GM23338 (cell line): ENCODE measurements at regions not wholly inside any gene's neighbourhood (a gene's known extent, or its start where the extent isn't known, plus 50 kb on each side); places are given as distances from the start of the nearest gene placed in this dataset.

ENCODE experiments used
- ATAC-seq: fragments of 200-7000 bp; cut with Tn5 transposase; 3 replicates; pipeline ENCODE4 v1.9.1; 2020
- DNase-seq: peaks from one replicate; pipeline ENCODE4 v3.0.0-alpha.2; 2015; ENCODE audit warnings: low spot score
- H2AFZ ChIP-seq: fragments of 200-600 bp; sonication (generic); 2 replicates; pipeline ENCODE4 v1.8.0; 2016; ENCODE audit warnings: antibody characterized with exemption, mild to moderate bottlenecking, moderate library complexity
- H3F3A ChIP-seq: fragments of 200-600 bp; sonication (generic); replicated peaks from 2 replicates; pipeline ENCODE4 v1.8.0; 2017; ENCODE audit warnings: antibody characterized with exemption, mixed run types, low read depth
- H3K27ac ChIP-seq: fragments of 200-600 bp; sonication (generic); 2 replicates; pipeline ENCODE4 v1.6.1; 2016; ENCODE audit warnings: low read depth
- H3K27me3 ChIP-seq: fragments of 200-600 bp; sonication (generic); 2 replicates; pipeline ENCODE4 v1.8.0; 2016; ENCODE audit warnings: mild to moderate bottlenecking, mixed run types, moderate library complexity; ENCODE audit not compliant: insufficient read depth
- H3K36me3 ChIP-seq: fragments of 200-600 bp; sonication (generic); 2 replicates; pipeline ENCODE4 v1.8.0; 2016; ENCODE audit warnings: mild to moderate bottlenecking; ENCODE audit not compliant: insufficient read depth
- H3K4me1 ChIP-seq: fragments of 200-600 bp; sonication (generic); 2 replicates; pipeline ENCODE4 v1.8.0; 2016; ENCODE audit warnings: mild to moderate bottlenecking, moderate library complexity; ENCODE audit not compliant: insufficient read depth
- H3K4me2 ChIP-seq: fragments of 200-600 bp; sonication (generic); 2 replicates; pipeline ENCODE4 v1.7.1; 2017; ENCODE audit warnings: mixed run types
- H3K4me3 ChIP-seq: fragments of 200-600 bp; sonication (generic); 2 replicates; pipeline ENCODE4 v1.6.1; 2016; ENCODE audit warnings: mixed run types
- H3K79me2 ChIP-seq: fragments of 200-600 bp; sonication (generic); replicated peaks from 2 replicates; pipeline ENCODE4 v1.8.0; 2017; ENCODE audit warnings: mild to moderate bottlenecking; ENCODE audit not compliant: insufficient read depth
- H3K9me2 ChIP-seq: fragments of 200-600 bp; sonication (generic); 2 replicates; pipeline ENCODE4 v1.8.0; 2017; ENCODE audit not compliant: insufficient read depth
- H4K20me1 ChIP-seq: fragments of 200-600 bp; sonication (generic); replicated peaks from 2 replicates; pipeline ENCODE4 v1.8.0; 2017; ENCODE audit warnings: mild to moderate bottlenecking; ENCODE audit not compliant: insufficient read depth
- H3K27ac Mint-ChIP-seq: 2 replicates; pipeline ENCODE4 v1.8.0; 2020; ENCODE audit warnings: inconsistent platforms, mild to moderate bottlenecking, moderate library complexity, mixed read lengths
- H3K27me3 Mint-ChIP-seq: 3 replicates; pipeline ENCODE4 v1.8.0; 2022; ENCODE audit warnings: low read depth, mild to moderate bottlenecking, moderate library complexity, mixed read lengths, inconsistent platforms; ENCODE audit not compliant: insufficient read depth, poor library complexity
- H3K36me3 Mint-ChIP-seq: 3 replicates; pipeline ENCODE4 v1.8.0; 2021; ENCODE audit warnings: low read depth, mild to moderate bottlenecking, inconsistent platforms, moderate library complexity, mixed read lengths
- H3K4me1 Mint-ChIP-seq: 3 replicates; pipeline ENCODE4 v1.8.0; 2020; ENCODE audit warnings: mild to moderate bottlenecking, inconsistent platforms, mixed read lengths
- H3K4me3 Mint-ChIP-seq: 3 replicates; pipeline ENCODE4 v1.8.0; 2021; ENCODE audit warnings: moderate library complexity, mild to moderate bottlenecking, inconsistent platforms, mixed read lengths
- H3K9me3 Mint-ChIP-seq: 3 replicates; pipeline ENCODE4 v1.8.0; 2020; ENCODE audit warnings: moderate library complexity, mild to moderate bottlenecking, inconsistent platforms, mixed read lengths
- EZH2 ChIP-seq: fragments of 200-600 bp; sonication (generic); IDR thresholded peaks from one replicate; pipeline ENCODE4 v1.8.0; 2017; ENCODE audit warnings: antibody characterized with exemption, mild to moderate bottlenecking, low read depth; ENCODE audit not compliant: unreplicated experiment
- JUNB ChIP-seq: IDR thresholded peaks from one replicate; pipeline ENCODE4 v1.6.1; 2016; ENCODE audit warnings: antibody characterized with exemption; ENCODE audit not compliant: unreplicated experiment
- POLR2AphosphoS5 ChIP-seq: IDR thresholded peaks from 2 replicates; pipeline ENCODE4 v1.6.1; 2016; ENCODE audit warnings: antibody characterized with exemption, low read depth
- STAT1 ChIP-seq: IDR thresholded peaks from one replicate; pipeline ENCODE4 v1.6.1; 2016; ENCODE audit warnings: antibody characterized with exemption; ENCODE audit not compliant: unreplicated experiment
- ZNF114 ChIP-seq: fragments of 250-450 bp; sonication (Bioruptor Pico); IDR thresholded peaks from 2 replicates; pipeline ENCODE4 v1.5.0; 2020; ENCODE audit warnings: mild to moderate bottlenecking, moderate library complexity
- ZNF331 ChIP-seq: fragments of 250-450 bp; sonication (Bioruptor Pico); IDR thresholded peaks from 2 replicates; pipeline ENCODE4 v1.5.0; 2020; ENCODE audit warnings: low read depth, mild to moderate bottlenecking, moderate library complexity
- ZNF462 ChIP-seq: fragments of 250-450 bp; sonication (Bioruptor Pico); IDR thresholded peaks from 2 replicates; pipeline ENCODE4 v1.5.0; 2020; ENCODE audit warnings: mild to moderate bottlenecking, moderate library complexity
- TF ChIP-seq, protein P1 (sequence below), 2 experiments: fragments of 200-600 bp in 1 of 2; sonication (generic) in 1 of 2; conservative IDR thresholded peaks; 2 replicates each; pipeline versions ENCODE4 v1.5.1 to v1.6.1; 2016 to 2017; ENCODE audit warnings: antibody characterized with exemption in 2 of 2, low read depth in 2 of 2, mild to moderate bottlenecking in 2 of 2, moderate library complexity in 1 of 2
- TF ChIP-seq, protein P2 (sequence below): IDR thresholded peaks from 2 replicates; pipeline ENCODE4 v1.6.1; 2016; ENCODE audit warnings: antibody characterized with exemption

GRCh38 chr7:81327468-81328266 lies 408.8 kb upstream of the SEMA3C start (continued):
- TF ChIP-seq ZNF462 (CRISPR knock-in tag), result no peak
- TF ChIP-seq STAT1, result no peak
- TF ChIP-seq, protein P1, sequence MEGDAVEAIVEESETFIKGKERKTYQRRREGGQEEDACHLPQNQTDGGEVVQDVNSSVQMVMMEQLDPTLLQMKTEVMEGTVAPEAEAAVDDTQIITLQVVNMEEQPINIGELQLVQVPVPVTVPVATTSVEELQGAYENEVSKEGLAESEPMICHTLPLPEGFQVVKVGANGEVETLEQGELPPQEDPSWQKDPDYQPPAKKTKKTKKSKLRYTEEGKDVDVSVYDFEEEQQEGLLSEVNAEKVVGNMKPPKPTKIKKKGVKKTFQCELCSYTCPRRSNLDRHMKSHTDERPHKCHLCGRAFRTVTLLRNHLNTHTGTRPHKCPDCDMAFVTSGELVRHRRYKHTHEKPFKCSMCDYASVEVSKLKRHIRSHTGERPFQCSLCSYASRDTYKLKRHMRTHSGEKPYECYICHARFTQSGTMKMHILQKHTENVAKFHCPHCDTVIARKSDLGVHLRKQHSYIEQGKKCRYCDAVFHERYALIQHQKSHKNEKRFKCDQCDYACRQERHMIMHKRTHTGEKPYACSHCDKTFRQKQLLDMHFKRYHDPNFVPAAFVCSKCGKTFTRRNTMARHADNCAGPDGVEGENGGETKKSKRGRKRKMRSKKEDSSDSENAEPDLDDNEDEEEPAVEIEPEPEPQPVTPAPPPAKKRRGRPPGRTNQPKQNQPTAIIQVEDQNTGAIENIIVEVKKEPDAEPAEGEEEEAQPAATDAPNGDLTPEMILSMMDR (conservative IDR thresholded peaks at IDR 0.05; ENCODE audit: low read depth in 2 of 2), result no peak
- TF ChIP-seq, protein P2, sequence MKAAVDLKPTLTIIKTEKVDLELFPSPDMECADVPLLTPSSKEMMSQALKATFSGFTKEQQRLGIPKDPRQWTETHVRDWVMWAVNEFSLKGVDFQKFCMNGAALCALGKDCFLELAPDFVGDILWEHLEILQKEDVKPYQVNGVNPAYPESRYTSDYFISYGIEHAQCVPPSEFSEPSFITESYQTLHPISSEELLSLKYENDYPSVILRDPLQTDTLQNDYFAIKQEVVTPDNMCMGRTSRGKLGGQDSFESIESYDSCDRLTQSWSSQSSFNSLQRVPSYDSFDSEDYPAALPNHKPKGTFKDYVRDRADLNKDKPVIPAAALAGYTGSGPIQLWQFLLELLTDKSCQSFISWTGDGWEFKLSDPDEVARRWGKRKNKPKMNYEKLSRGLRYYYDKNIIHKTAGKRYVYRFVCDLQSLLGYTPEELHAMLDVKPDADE, result no peak

DNA sequence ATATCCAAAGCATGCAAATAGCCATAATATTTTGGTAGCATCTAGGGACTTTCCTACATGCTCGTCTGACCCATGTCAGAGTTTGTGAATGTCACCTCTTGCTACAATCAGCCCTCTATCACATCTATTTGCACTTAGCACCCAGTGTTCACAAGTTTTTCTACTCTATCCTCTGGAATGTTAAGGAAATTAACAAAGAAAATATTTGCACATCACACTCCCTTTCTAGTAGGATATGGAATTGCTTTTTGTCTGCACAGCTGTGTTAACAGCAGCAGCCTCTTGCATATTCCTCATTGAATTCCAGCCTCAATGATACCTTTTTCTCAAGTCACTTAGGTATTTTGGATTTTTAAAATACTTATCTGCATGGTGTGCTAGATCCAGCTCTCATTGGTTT lies 403.1 kb upstream of the SEMA3C start:
- no peaks in the 10 kb centered on the region for H3K27me3 ChIP-seq
- H3K4me1 ChIP-seq, result no peaks in the 10 kb centered on the region
- no peak overlapping the region for H3K4me3 ChIP-seq
- Mint-ChIP-seq H3K27ac (peak overlapping the region; percentile 57; the same call in 1 of the 2 replicates), H3K36me3 (no peaks in the 10 kb centered on the region; the same call in 2 of the 3 replicates), H3K4me3 (no peak overlapping the region), H3K9me3 (no peaks in the 10 kb centered on the region; the same call in 2 of the 3 replicates), H3K27me3 (no peaks in the 10 kb centered on the region), H3K4me1 (peaks cover 3% of the 10 kb centered on the region; the same call in 2 of the 3 replicates)
- H2AFZ ChIP-seq, result no peak overlapping the region
- DNase-seq (no peak), ATAC-seq (no peak)
- no peak overlapping the region for H3K4me2 ChIP-seq
- H3K9me2 ChIP-seq, result no peaks in the 10 kb centered on the region
- H3K36me3 ChIP-seq, result no peaks in the 10 kb centered on the region
- H3K79me2 ChIP-seq, result no peaks in the 10 kb centered on the region
- H3K27ac ChIP-seq, result no peak overlapping the region
- H3F3A ChIP-seq, result no peaks in the 10 kb centered on the region
- no peaks in the 10 kb centered on the region for H4K20me1 ChIP-seq
- TF ChIP-seq, protein P1 (conservative IDR thresholded peaks at IDR 0.05; ENCODE audit: low read depth in 2 of 2), result no peak
- TF ChIP-seq ZNF114 (CRISPR knock-in tag), result no peak
- no peak for TF ChIP-seq EZH2
- TF ChIP-seq ZNF331 (CRISPR knock-in tag), result no peak
- TF ChIP-seq POLR2AphosphoS5, result no peak
- TF ChIP-seq JUNB, result no peak
